CD4-positive, alpha-beta T cell treated with Interleukin-10 for 1 hour (primary cell): ENCODE measurements at regions not wholly inside any gene's neighbourhood (a gene's known extent, or its start where the extent isn't known, plus 50 kb on each side); places are given as distances from the start of the nearest gene placed in this dataset.
A peak's percentile ranks its signal among the peaks of the same experiment; 100 is the strongest.

Experiments
- DNase-seq: peaks from one replicate; pipeline ENCODE4 v3.0.0-alpha.2; 2020

DNA sequence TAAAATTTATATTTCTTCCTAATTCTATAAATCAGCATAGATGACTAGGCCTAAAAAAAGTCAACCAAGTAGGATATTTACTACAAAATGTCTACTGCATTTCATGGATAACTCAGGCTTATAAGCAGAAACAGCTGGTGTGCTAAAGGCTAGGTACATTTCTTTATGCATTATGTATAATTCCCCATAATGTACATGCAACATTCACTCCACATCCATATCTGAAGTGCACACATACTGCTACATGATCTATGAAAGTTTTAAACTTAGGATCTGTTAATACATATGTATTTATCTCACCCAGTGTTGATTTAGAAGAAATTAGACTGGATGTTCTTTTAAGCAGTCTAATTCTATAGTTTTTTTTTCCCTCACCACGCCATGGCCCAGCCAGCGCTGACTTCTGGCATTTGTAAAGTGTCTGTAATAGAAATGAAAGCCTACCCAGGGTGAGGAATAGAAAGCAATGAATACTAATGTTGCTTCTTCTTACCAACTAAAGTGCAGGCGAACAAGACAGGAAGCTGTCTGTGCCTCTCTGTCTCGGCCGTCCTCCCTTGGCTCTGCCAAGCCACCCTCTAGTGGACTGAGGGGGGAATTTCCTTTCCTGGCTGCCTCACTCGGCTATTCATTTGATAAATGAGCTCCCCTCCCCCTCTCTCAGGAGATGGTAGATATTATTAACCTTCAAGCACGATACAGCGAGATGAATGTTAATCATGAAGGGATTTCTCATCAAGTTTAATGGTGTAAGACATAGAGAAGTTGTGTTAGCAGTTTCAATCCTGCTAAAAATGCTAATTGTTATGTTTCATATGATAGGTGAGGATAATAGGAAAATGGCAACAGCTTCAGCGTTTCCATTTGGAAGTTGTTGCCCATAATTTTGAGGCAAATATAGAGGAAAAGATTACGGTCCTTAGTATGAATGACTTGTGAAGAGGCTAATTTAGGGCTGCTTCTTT lies 384.5 kb downstream of the MTX2 start:
- peak; percentile 26 for DNase-seq

GRCh38 chr2:176656038-176656775 lies 387.0 kb downstream of the MTX2 start:
- no peak for DNase-seq

DNA sequence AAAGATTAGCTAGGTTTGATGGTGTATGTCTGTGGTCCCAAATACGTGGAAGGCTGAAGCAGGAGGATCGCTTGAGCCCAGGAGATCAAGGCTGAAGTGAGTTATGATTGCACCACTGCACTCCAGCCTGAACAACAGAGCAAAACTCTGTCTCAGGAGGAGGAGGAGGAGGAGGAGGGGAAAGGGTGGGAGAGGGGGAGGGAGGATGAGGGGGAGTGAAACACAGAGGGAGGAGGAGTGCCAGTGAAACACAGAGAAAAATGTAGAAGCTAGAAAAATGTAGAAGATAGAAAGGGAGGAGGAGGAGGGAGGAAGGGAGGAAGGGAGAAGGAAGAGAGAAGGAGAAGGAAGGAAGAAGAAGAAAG lies 387.5 kb downstream of the MTX2 start:
- DNase-seq = no peak

GRCh38 chr2:176657393-176657792 lies 388.2 kb downstream of the MTX2 start:
- no peak for DNase-seq

DNA sequence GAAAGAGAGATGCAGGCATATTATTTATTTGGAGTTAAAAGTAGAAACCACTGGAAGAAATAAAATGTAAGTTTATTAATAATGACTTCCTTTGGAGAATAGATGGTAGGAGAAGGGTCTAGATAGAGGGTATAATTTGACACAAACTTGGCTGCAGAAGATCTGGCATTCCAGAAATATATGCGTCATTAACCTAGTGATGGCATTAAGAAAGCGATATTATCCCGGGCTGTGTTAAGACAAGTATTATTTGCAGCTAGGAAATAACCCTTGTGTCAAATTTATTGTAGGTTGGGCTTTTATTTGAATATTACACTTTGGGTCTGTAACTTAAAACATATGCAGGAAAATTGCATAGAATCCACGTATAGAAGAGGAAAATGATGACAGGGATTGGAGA lies 389.5 kb downstream of the MTX2 start:
- DNase-seq = no peak

- DNase-seq = no peak
These were observed 393.5 kb downstream of the MTX2 start for GRCh38 chr2:176662753-176663152.

- DNase-seq = no peak
These were observed 395.2 kb downstream of the MTX2 start for GRCh38 chr2:176664478-176664877.

- DNase-seq = no peak
These were observed 395.8 kb downstream of the MTX2 start for GRCh38 chr2:176665086-176665485.

GRCh38 chr2:176668912-176669311 lies 399.7 kb downstream of the MTX2 start:
- no peak for DNase-seq

DNA sequence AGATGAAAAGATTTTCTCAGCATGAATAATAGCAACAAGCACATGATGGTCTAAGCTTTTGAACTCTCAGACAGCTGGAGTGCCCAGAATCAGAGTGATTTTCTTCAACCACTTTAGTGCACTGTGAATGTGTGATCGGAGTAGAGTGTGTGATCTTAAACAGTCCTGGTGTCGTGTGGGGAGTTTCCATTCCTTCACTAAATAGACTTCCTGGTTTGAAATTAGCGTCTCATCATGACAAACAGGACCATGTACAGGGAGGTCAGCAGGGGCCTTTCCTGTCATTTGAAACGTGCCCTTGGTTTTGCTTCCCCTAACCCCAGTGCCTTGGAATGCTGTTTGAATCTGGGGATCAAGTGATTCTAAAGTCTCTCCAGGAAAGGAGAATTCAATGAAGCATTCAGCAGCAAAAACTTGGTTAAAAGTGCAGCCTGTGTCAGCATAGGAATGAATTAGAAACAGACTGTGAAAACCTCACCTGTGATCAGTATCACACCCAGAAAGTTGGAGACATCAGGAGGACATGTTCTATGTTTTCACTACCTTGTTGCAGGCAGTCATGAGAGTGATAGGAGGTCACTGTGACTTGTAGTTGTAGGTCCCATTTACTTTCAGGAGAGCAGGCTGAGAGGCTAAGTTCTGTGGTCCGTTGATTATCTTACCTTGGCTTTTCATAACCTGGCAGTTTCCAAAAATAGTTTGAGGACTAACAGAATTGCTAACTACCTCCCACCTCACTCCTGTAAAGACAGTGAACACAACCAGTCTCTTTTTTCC lies 400.3 kb downstream of the MTX2 start:
- no peak for DNase-seq

DNA sequence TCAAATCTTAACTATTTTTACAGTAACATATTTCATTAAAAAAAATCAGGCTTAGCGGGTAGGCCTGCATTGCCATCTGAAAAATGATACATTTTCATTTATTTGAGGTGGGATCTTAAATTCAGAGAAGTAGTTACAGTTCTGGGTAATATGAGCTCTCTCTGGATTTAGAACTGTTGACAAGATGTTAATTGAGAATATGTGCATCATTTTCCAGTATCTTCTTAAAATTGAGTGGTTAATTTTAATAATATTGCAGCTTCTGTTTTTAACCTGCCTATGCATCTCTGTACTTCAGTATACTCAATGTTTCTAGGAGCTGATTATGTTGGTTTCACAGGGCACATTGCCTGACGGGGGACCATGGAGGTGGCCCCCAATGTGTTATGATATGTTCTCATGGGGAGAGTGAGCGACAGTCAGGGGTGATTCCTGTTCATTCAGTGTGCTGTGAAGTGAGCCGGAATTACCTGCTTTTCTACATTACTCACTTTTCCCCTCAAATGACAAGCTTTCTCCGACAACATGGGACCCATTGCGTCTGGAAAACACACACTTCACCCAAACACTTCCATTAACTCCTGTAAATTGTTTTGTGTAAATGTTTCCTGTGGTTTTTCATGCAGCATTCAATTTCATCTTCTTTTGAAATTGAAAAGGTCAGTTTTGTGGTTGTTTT lies 406.2 kb downstream of the MTX2 start:
- no peak for DNase-seq

- DNase-seq = no peak
These were observed 408.6 kb downstream of the MTX2 start for GRCh38 chr2:176677746-176678265.

DNA sequence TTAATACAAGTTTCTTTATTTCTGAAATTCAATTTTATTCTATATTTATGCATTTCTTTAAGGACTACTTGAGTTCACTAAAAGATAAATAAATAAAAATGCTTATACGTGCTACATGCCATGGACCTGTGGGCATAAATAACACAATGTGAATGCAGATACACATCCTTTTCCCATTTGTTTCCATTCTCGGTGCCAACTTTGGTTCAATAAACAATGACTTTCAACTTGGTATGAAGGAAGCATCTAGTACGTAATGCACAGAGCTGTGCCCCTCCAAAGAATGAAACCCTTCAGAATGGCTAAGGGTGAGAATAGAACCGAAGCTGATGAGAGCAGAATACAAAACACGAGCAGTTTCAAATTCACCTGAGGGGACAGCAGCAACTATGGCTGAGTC lies 409.3 kb downstream of the MTX2 start:
- DNase-seq = no peak

DNA sequence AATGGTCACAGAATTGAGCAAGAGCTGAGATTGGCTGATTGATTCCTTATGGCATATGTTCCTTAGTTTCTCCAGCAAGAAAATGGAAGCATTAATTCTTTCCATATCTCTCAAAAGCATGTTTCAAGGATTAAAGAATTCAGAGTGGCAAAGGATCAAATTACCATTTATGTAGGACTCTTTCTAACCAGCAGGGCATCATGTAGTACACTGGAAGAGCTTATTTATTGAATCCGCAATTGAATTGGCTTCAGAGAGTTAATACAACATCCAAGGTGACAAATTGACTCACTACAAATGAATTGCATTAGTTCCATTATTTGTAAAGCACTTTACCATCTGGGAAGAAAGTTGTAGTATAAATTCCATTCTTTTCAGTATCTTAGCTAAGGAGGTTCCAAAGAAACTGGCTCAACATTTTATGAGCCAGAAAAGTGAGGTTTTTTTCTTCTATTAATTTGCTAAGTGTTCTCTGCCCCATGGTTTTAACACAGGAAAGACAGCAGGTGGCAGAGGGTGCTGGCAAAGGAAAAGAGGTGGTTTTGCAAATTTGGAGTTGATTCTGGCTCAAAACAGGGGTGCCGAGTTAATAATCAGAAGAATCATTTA lies 409.9 kb downstream of the MTX2 start:
- DNase-seq = no peak

- DNase-seq = no peak
These were observed 411.8 kb downstream of the MTX2 start for GRCh38 chr2:176680916-176681516.

DNA sequence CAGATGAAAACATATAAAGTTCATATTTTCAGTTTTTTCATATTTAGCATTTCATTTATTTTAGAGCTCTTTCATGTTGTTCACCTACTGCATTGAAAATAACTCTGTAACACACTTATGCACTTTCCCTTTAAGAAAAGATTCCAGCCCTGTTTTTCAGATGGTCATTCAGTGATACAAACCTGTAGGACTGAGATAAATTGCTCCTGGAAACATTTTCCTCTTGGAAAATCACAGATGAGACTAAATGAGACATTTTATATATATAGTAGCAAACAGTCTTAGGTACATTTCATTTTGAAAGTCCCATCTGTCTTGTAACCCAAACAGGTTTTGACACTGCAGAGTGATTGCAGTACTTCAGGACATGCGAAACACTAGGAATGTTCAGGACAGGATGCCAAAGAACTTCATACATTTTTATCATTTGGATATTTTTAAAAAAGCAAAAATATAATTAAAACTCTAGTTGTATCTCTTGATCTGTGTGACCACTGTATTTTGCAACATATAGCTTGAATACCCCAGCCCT lies 412.4 kb downstream of the MTX2 start:
- no peak for DNase-seq

- no peak for DNase-seq
These were observed 413.0 kb downstream of the MTX2 start for GRCh38 chr2:176682278-176682677.

DNA sequence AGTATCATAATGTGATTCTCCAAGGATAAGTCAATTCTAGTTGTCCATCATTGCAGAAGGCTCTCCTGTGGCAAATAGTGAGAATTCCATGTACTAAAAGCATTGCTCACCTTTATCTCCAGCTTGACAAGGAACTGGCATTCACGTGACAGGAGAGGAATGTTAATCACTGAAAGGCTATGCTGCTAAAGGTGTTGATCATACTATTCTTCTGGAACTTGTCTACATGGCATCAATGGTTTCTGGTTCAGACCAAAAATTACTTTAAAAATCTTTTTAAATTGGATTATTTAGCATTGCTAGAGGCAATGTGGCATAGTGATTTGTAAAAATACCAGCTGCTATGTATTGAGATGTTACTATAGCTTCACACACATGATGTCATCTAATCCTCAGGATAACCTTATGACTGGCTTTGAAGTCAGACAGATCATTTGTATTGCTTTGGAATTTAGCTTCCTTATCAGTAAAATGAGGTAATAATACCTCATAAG lies 414.4 kb downstream of the MTX2 start:
- no peak for DNase-seq

DNA sequence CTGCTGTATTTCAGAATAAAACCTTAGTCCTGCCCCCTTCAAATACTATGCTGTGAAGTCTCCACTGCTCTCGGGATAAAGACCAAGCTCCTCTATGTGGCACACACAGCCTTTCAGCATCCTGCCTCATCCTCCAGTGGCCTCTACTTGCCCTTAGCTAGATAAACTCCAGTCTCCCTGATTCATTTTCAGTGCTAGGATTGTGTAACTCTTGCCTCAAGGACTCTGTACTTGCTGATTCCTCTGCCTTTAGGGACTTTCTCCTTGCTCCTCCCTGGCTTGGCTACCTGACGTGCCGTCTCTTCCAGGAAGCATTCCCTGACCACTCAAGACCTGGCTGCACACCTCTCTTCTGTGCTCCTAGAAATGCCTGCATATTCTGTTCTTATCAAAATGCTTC lies 416.7 kb downstream of the MTX2 start:
- DNase-seq = no peak

DNA sequence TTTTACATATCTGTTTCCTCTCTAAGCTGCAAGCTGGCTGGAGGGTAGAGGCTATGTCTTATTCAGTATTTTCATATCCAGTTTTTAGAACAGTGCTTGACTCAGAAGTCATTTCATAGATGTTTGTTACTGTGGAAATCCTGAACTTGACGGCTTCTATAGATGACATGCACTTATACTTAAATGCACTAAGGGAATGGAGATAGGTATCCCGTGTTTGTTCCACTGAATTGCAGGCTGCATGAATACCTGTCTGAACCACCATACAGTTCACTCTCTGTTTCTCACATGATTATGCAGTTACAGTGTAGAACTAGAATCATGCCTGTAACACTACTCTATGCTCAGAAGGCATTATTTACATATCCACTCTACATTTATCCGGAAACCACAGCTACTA lies 417.1 kb downstream of the MTX2 start:
- no peak for DNase-seq

- no peak for DNase-seq
These were observed 418.1 kb downstream of the MTX2 start for GRCh38 chr2:176687342-176687741.
